GM19395 (cell line): ENCODE measurements at regions not wholly inside any gene's neighbourhood (a gene's known extent, or its start where the extent isn't known, plus 50 kb on each side); places are given as distances from the start of the nearest gene placed in this dataset.
"Not testable (repeated sequence)": the region's sequence is repeated elsewhere in the genome, so short reads cannot be mapped to it uniquely, and the experiment has no call there.

Experiments used
- ATAC-seq: cut with Tn5 transposase; IDR thresholded peaks from one replicate; pipeline ENCODE4 v1.9.1; 2021; ENCODE audit warnings: mild to moderate bottlenecking, moderate library complexity; ENCODE audit not compliant: unreplicated experiment

DNA sequence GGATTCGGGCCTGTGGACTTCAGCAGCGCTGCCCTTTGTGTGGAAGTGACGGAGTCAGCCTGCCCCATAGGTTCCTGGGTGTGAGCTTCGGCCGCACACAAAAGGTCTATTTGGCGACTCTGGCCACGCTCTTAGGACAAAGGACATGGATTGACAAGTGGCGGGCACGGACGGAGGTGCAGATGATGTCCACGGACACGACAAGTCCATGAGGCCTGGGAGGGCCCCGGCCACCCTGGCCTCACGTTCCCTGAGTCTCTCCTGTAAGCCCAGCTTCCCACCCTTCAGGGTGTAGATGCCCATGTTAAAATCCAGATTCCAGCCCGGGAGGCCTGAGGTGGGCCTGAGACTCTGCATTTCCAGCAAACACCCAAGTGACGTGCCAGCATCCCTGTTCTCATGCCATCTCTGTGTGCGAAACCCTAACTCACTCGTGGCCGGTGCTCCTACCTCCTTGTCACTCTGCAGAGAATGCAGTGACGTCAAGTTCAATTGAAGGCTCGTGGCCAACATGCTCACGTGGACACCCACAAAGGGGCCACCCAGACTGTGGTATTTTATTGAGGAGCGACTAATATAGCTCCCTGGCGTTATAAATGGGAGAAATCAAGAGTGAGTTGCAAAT lies 111.7 kb downstream of the RTP5 start:
- no peak for ATAC-seq

DNA sequence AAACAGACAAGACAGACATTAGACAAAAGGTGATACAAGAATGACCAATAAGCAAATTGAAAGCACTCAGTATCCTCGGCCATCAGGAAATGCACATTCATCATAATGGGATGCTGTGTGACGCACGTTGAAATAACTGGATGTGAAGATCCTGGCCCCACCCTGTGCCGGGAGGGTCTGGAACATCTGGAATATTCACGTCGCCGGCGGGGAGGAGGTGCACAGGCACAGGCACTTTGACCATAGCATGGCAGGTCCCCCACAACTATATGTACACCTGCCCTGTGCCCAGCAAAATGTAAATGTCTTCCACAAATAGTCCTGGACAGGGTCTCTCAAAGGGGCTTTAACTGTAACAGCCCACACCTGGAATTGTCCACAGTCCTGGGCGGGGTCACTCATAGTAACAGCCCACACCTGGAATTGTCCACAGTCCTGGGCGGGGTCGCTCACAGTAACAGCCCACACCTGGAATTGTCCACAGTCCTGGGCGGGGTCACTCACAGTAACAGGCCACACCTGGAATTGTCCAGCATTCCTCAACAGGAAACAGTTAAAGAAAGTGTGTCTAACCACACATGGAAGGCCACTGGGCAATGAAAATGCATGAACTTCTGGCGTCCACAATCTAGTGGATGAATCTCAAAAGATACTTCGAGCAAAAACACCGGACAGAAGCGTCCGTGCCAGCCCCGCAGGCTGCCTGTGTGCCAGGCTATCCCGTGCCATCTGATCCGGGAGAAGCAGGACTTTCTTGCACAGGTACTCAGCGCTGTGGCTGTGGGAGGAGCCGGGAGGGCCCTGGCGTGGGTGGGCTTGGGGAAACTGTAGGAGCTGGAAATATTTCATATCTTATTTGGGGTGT lies 113.4 kb downstream of the RTP5 start:
- no peak for ATAC-seq

- no peak for ATAC-seq
Measured at GRCh38 chr2:241983571-241984270, 114.2 kb downstream of the RTP5 start.

DNA sequence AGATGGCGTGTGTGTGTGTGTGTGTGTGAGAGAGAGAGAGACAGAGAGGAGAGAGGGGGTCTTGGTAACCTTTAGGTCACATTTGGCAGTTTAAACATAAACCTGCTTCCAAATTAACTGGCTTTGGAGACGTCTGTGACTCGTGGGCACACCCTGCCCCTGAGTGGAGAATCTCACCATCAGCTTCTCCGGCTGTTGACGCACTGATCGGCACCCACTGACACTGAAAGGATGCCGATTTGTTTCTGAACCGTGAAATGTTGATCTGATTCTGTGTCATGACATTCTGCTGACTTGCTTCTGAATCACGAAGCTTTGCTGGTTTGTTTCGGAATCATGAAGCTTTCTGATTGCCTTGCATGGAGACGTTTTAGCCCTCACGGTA lies 114.7 kb downstream of the RTP5 start:
- ATAC-seq = no peak

- ATAC-seq = no peak
Measured at GRCh38 chr2:241984658-241985057, 115.1 kb downstream of the RTP5 start.

- ATAC-seq = not testable (repeated sequence)
Measured at GRCh38 chr2:241985161-241985985, 115.8 kb downstream of the RTP5 start.

- ATAC-seq = no peak
Measured at GRCh38 chr2:241985986-241986329, 116.4 kb downstream of the RTP5 start.

- ATAC-seq = no peak
Measured at GRCh38 chr2:241986836-241987641, 117.5 kb downstream of the RTP5 start.

DNA sequence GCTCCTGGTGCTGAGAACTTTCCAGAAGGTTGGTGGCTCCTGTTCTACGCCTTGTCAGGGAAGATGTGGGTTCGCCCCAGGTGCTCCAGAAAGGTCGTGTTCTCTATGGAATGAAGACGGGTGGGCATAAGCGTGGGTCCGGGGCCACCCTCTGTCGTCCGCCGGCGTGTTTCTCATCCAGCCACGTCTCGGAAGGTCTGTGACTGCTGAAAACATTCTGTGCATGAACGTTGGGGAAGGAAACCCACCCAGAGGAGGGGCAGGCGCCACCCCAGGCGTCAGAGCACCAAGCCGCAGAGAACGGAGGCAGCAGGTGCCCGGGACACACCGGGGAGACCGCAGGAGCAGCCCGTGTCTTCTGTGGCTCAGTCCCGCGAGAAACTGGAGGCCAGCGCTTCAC lies 118.2 kb downstream of the RTP5 start:
- ATAC-seq = no peak

GRCh38 chr2:241988146-241988545 lies 118.6 kb downstream of the RTP5 start:
- ATAC-seq = no peak

DNA sequence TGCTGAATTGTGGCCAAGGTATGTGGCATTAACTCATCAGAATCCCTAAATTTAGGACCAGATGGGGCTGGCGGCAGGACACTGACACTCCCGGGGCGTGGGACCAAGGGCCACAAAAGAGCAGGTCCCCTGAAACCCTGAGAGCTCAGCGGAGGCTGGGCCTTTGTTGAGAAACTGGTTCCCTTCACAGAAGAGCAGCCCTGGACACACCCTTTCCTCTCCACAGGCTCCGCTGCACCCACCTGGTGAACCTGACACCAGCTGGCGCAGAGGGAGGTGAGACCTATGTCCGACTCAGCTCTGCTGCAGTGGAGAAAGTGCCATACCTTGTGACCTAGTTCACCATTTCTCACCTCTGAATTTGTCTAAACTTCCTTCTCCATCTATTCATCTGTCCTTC lies 119.5 kb downstream of the RTP5 start:
- ATAC-seq = no peak

GRCh38 chr2:241990466-241990865 lies 120.9 kb downstream of the RTP5 start:
- ATAC-seq = no peak

DNA sequence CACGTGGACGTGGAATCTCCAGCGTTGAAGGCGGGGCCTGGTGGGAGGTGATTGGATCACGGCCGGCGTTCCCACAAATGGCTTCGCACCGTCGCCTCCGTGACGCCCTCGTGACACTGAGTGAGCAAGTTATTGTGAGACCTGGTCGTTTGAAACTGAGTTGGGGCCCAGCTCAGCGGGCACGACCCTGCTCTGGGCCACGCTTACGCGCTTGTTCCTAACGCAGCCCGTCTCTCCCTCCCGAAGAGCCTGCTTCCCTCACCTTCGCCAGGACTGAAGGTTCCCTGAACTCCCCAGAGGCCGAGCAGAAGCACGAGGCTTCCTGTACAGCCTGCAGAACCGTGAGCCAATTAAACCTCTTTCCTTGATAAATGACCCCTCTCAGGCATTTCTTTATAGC lies 121.8 kb downstream of the RTP5 start:
- ATAC-seq = no peak

DNA sequence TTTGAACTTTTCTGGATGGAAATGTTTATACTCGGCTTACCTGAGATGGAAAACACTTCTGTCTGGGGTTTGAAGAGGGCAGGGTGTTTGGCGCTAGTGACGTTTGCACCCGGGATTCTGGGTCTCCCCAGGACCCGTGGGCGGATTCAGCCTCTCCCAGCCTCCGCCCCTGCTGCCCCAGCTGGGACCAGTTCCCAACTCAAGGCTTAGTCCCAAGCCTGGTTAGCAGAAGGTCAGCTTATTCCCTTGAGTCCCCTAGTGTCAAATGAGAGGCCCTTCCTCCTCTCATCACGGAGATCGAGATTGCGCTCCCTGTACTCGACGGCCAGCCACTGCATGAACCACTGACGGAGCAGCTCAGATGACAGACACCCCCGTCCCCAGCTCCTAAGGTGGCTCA lies 123.2 kb downstream of the RTP5 start:
- ATAC-seq = no peak

DNA sequence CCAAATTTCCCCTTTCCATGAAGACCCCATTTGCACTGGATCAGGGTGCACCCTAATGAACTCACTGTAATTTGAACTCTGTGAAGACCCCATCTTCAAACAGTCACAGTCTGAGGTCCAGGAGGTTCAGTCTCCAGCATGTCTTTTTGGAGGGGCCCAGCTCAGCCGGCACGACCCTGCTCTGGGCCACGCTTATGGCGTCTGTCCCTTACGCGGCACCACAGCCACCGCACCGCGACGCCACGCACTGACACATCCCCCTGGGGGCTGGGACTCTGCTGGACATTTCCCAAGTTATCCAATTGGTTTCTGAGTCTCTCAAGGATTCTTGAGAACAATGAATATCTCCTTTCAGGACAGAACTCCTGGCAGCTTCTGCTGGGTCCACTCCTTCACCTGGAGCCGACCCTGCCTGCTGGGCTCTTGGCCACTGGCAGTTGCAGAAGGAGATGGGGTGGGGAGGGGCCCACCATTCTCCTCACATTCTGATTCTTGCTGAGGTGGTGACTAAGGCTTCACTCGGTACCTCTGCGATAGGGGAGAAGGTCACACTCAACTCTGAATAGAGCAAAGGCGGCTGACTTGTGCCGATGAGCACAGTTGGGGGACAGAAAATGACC lies 124.0 kb downstream of the RTP5 start:
- ATAC-seq = no peak

GRCh38 chr2:241994086-241994485 lies 124.6 kb downstream of the RTP5 start:
- ATAC-seq = no peak

- ATAC-seq = no peak
Measured at GRCh38 chr2:241994556-241995213, 125.2 kb downstream of the RTP5 start.

DNA sequence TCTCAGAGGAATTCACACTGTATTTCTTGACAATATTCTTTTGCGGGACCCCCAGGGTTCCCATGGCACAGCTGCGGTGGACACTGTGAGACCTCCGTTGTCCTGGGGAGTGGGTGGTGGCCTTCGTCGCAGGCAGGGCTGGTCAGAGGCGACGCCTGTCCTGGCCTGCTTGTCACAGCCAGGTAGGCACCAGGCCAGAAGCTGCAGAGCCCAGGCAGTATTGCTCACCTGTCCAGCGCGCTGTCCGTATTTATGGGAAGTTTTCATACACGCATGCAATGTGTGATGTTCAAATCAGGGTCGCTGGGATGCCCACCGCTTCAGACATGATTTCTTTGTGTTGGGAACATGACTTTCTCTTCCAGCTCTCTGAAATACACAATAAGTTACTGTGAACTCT lies 126.6 kb downstream of the RTP5 start:
- ATAC-seq = no peak

- no peak for ATAC-seq
Measured at GRCh38 chr2:241997017-241997416, 127.5 kb downstream of the RTP5 start.
